Neural progenitor cell (in vitro differentiated cells): ENCODE measurements at regions not wholly inside any gene's neighbourhood (a gene's known extent, or its start where the extent isn't known, plus 50 kb on each side); places are given as distances from the start of the nearest gene placed in this dataset.

ENCODE experiments used
- DNase-seq: peaks from one replicate; pipeline ENCODE4 v3.0.0-alpha.2; 2016; ENCODE audit warnings: low spot score
- H2AFZ ChIP-seq: fragments of 200-600 bp; sonication (generic); replicated peaks from 2 replicates; pipeline ENCODE4 v1.6.1; 2016; ENCODE audit warnings: antibody characterized with exemption
- H3F3A ChIP-seq: fragments of 200-600 bp; sonication (generic); 2 replicates; pipeline ENCODE4 v1.6.1; 2016; ENCODE audit warnings: antibody characterized with exemption, low read depth
- H3K27ac ChIP-seq: fragments of 200-600 bp; sonication (generic); 2 replicates; pipeline ENCODE4 v1.5.1; 2016; ENCODE audit warnings: mild to moderate bottlenecking
- H3K27me3 ChIP-seq: fragments of 200-600 bp; sonication (generic); 2 replicates; pipeline ENCODE4 v1.6.1; 2016; ENCODE audit warnings: mild to moderate bottlenecking, moderate library complexity
- H3K36me3 ChIP-seq: fragments of 200-600 bp; sonication (generic); 2 replicates; pipeline ENCODE4 v1.5.1; 2016
- H3K4me1 ChIP-seq: fragments of 200-600 bp; sonication (generic); 2 replicates; pipeline ENCODE4 v1.6.1; 2016; ENCODE audit warnings: mixed run types
- H3K4me2 ChIP-seq: fragments of 200-600 bp; sonication (generic); 2 replicates; pipeline ENCODE4 v1.6.1; 2016
- H3K4me3 ChIP-seq: fragments of 200-600 bp; sonication (generic); 2 replicates; pipeline ENCODE4 v1.5.1; 2016
- H3K79me2 ChIP-seq: fragments of 200-600 bp; sonication (generic); 2 replicates; pipeline ENCODE4 v1.6.1; 2016; ENCODE audit warnings: low read depth
- H3K9ac ChIP-seq: fragments of 200-600 bp; sonication (generic); 2 replicates; pipeline ENCODE4 v1.6.1; 2016
- H3K9me3 ChIP-seq: fragments of 200-600 bp; sonication (generic); 2 replicates; pipeline ENCODE4 v1.5.1; 2016; ENCODE audit warnings: low read depth
- H4K20me1 ChIP-seq: fragments of 200-600 bp; sonication (generic); 2 replicates; pipeline ENCODE4 v1.6.1; 2016; ENCODE audit warnings: low read depth
- H3K27ac Mint-ChIP-seq: 3 replicates; pipeline ENCODE4 v1.8.0; 2021; ENCODE audit warnings: mixed read lengths
- H3K27me3 Mint-ChIP-seq: 2 replicates; pipeline ENCODE4 v1.8.0; 2022; ENCODE audit warnings: low read depth, mild to moderate bottlenecking, inconsistent platforms, moderate library complexity, mixed read lengths; ENCODE audit not compliant: insufficient read depth
- H3K36me3 Mint-ChIP-seq: 3 replicates; pipeline ENCODE4 v1.8.0; 2021; ENCODE audit warnings: mixed read lengths
- H3K4me1 Mint-ChIP-seq: 3 replicates; pipeline ENCODE4 v1.8.0; 2021; ENCODE audit warnings: mixed read lengths
- H3K4me3 Mint-ChIP-seq: 3 replicates; pipeline ENCODE4 v1.8.0; 2021; ENCODE audit warnings: mild to moderate bottlenecking, moderate library complexity, mixed read lengths
- H3K9me3 Mint-ChIP-seq: 3 replicates; pipeline ENCODE4 v1.8.0; 2020; ENCODE audit warnings: mixed read lengths
- CTCF ChIP-seq: fragments of 200-600 bp; sonication (generic); IDR thresholded peaks from 2 replicates; pipeline ENCODE4 v1.5.1; 2017; ENCODE audit warnings: antibody characterized with exemption, mild to moderate bottlenecking
- EZH2 ChIP-seq: fragments of 200-600 bp; sonication (generic); IDR thresholded peaks from 2 replicates; pipeline ENCODE4 v1.6.1; 2017; ENCODE audit warnings: antibody characterized with exemption, mild to moderate bottlenecking, moderate library complexity
- EZH2phosphoT487 ChIP-seq: fragments of 200-600 bp; sonication (generic); IDR thresholded peaks from 2 replicates; pipeline ENCODE4 v1.6.1; 2017; ENCODE audit warnings: antibody characterized with exemption

- Mint-ChIP-seq H3K4me3 (no peak overlapping the region), H3K36me3 (no peaks in the 10 kb centered on the region), H3K27ac (no peak overlapping the region), H3K4me1 (peaks cover 8% of the 10 kb centered on the region), H3K9me3 (no peaks in the 10 kb centered on the region), H3K27me3 (peaks cover 5% of the 10 kb centered on the region)
- Histone ChIP-seq H3K4me2 (no peak overlapping the region), H3K4me3 (no peak overlapping the region), H2AFZ (no peak overlapping the region), H3K4me1 (no peaks in the 10 kb centered on the region), H3F3A (no peaks in the 10 kb centered on the region), H3K27me3 (no peaks in the 10 kb centered on the region), H3K9ac (no peak overlapping the region), H3K27ac (no peak overlapping the region), H3K9me3 (no peaks in the 10 kb centered on the region), H4K20me1 (no peaks in the 10 kb centered on the region), H3K36me3 (no peaks in the 10 kb centered on the region), H3K79me2 (no peaks in the 10 kb centered on the region)
- DNase-seq, result no peak
- no peak for TF ChIP-seq CTCF
- TF ChIP-seq EZH2phosphoT487, result no peak
- TF ChIP-seq EZH2, result no peak
Observed at GRCh38 chr1:221117548-221117951, 238.3 kb downstream of the HLX start.

- no peak overlapping the region for H3K27ac ChIP-seq
- no peaks in the 10 kb centered on the region for H3K36me3 ChIP-seq
- no peaks in the 10 kb centered on the region for H3K36me3 Mint-ChIP-seq
- no peak overlapping the region for H3K27ac Mint-ChIP-seq
- H3K4me3 Mint-ChIP-seq, result no peak overlapping the region
- no peaks in the 10 kb centered on the region for H3K9me3 ChIP-seq
- H3K79me2 ChIP-seq, result no peaks in the 10 kb centered on the region
- H3K4me3 ChIP-seq, result no peak overlapping the region
- H3K9me3 Mint-ChIP-seq, result no peaks in the 10 kb centered on the region
- H3F3A ChIP-seq, result no peaks in the 10 kb centered on the region
- H3K4me1 ChIP-seq, result no peaks in the 10 kb centered on the region
- no peaks in the 10 kb centered on the region for H3K27me3 ChIP-seq
- TF ChIP-seq CTCF (no peak), EZH2phosphoT487 (no peak), EZH2 (no peak)
- H4K20me1 ChIP-seq, result no peaks in the 10 kb centered on the region
- H3K4me1 Mint-ChIP-seq, result peaks cover 8% of the 10 kb centered on the region
- H3K9ac ChIP-seq, result no peak overlapping the region
- peaks cover 5% of the 10 kb centered on the region for H3K27me3 Mint-ChIP-seq
- no peak for DNase-seq
- no peak overlapping the region for H2AFZ ChIP-seq
- no peak overlapping the region for H3K4me2 ChIP-seq
Observed at GRCh38 chr1:221118176-221118937, 239.1 kb downstream of the HLX start.

GRCh38 chr1:221118938-221119320, 239.7 kb downstream of the HLX start:
- H3K27me3 ChIP-seq, result no peaks in the 10 kb centered on the region
- H3K9me3 Mint-ChIP-seq, result no peaks in the 10 kb centered on the region
- H3K27ac Mint-ChIP-seq, result no peak overlapping the region
- H3K79me2 ChIP-seq, result no peaks in the 10 kb centered on the region
- no peak overlapping the region for H2AFZ ChIP-seq
- no peak overlapping the region for H3K4me3 Mint-ChIP-seq
- H3K27me3 Mint-ChIP-seq, result peaks cover 5% of the 10 kb centered on the region
- H3K9me3 ChIP-seq, result no peaks in the 10 kb centered on the region
- H3K4me3 ChIP-seq, result no peak overlapping the region
- H3K4me1 Mint-ChIP-seq, result peaks cover 8% of the 10 kb centered on the region
- H3K27ac ChIP-seq, result no peak overlapping the region
- H3K9ac ChIP-seq, result no peak overlapping the region
- TF ChIP-seq EZH2, result no peak
- no peak for TF ChIP-seq CTCF
- no peak for TF ChIP-seq EZH2phosphoT487
- no peaks in the 10 kb centered on the region for H3F3A ChIP-seq
- H3K36me3 ChIP-seq, result no peaks in the 10 kb centered on the region
- no peak overlapping the region for H3K4me2 ChIP-seq
- no peaks in the 10 kb centered on the region for H4K20me1 ChIP-seq
- H3K36me3 Mint-ChIP-seq, result no peaks in the 10 kb centered on the region
- DNase-seq, result no peak
- H3K4me1 ChIP-seq, result no peaks in the 10 kb centered on the region
